Hepatocyte (in vitro differentiated cells): ENCODE measurements at regions not wholly inside any gene's neighbourhood (a gene's known extent, or its start where the extent isn't known, plus 50 kb on each side); places are given as distances from the start of the nearest gene placed in this dataset.

ENCODE experiments used
- DNase-seq: peaks from one replicate; pipeline ENCODE4 v3.0.0-alpha.2; 2016; ENCODE audit warnings: low spot score
- H2AFZ ChIP-seq: fragments of 200-600 bp; sonication (generic); 2 replicates; pipeline ENCODE4 v1.6.0; 2016; ENCODE audit warnings: antibody characterized with exemption, mild to moderate bottlenecking
- H3K27ac ChIP-seq: fragments of 200-600 bp; sonication (generic); 2 replicates; pipeline ENCODE4 v1.5.1; 2016; ENCODE audit warnings: mild to moderate bottlenecking
- H3K27me3 ChIP-seq: fragments of 200-600 bp; sonication (generic); 2 replicates; pipeline ENCODE4 v1.6.1; 2016
- H3K36me3 ChIP-seq: fragments of 200-600 bp; sonication (generic); replicated peaks from 2 replicates; pipeline ENCODE4 v1.5.1; 2016; ENCODE audit warnings: low read depth; ENCODE audit not compliant: insufficient read depth
- H3K4me1 ChIP-seq: fragments of 200-600 bp; sonication (generic); 2 replicates; pipeline ENCODE4 v1.5.1; 2016; ENCODE audit warnings: mild to moderate bottlenecking, moderate library complexity; ENCODE audit not compliant: insufficient read depth
- H3K4me2 ChIP-seq: fragments of 200-600 bp; sonication (generic); 2 replicates; pipeline ENCODE4 v1.6.0; 2016
- H3K4me3 ChIP-seq: fragments of 200-600 bp; sonication (generic); 2 replicates; pipeline ENCODE4 v1.5.1; 2016; ENCODE audit warnings: mild to moderate bottlenecking
- H3K79me2 ChIP-seq: fragments of 200-600 bp; sonication (generic); 2 replicates; pipeline ENCODE4 v1.6.0; 2017; ENCODE audit warnings: mild to moderate bottlenecking
- H3K9me2 ChIP-seq: fragments of 200-600 bp; sonication (generic); replicated peaks from 2 replicates; pipeline ENCODE4 v1.6.0; 2017; ENCODE audit warnings: mild to moderate bottlenecking; ENCODE audit not compliant: insufficient read depth
- H3K9me3 ChIP-seq: fragments of 200-600 bp; sonication (generic); 2 replicates; pipeline ENCODE4 v1.5.1; 2016; ENCODE audit warnings: low read depth, mild to moderate bottlenecking
- H4K20me1 ChIP-seq: fragments of 200-600 bp; sonication (generic); 2 replicates; pipeline ENCODE4 v1.6.0; 2016; ENCODE audit warnings: mild to moderate bottlenecking; ENCODE audit not compliant: insufficient read depth, poor library complexity, severe bottlenecking
- CTCF ChIP-seq: fragments of 200-600 bp; sonication (generic); IDR thresholded peaks from 2 replicates; pipeline ENCODE4 v1.5.1; 2016; ENCODE audit warnings: antibody characterized with exemption, mild to moderate bottlenecking; ENCODE audit not compliant: poor library complexity
- EZH2 ChIP-seq: fragments of 200-600 bp; sonication (generic); IDR thresholded peaks from 2 replicates; pipeline ENCODE4 v1.6.1; 2016; ENCODE audit warnings: antibody characterized with exemption, mild to moderate bottlenecking, borderline replicate concordance
- EZH2phosphoT487 ChIP-seq: fragments of 200-600 bp; sonication (generic); IDR thresholded peaks from one replicate; pipeline ENCODE4 v1.6.1; 2018; ENCODE audit warnings: antibody characterized with exemption, mild to moderate bottlenecking, low read depth, moderate library complexity; ENCODE audit not compliant: unreplicated experiment, severe bottlenecking
- WGBS: methylation state at CpG from one replicate; pipeline ENCODE4 v1.1.6; 2016; ENCODE audit warnings: low lambda C conversion rate; ENCODE audit errors: missing lambda C conversion rate; 5-methylcytosine and 5-hydroxymethylcytosine counted together

GRCh38 chr19:16024266-16025107, 51.8 kb upstream of the TPM4 start:
- TF ChIP-seq EZH2phosphoT487 (no peak), CTCF (no peak), EZH2 (no peak)
- 79% methylated on average over 18 of the region's 18 CpGs for WGBS
- H3K4me1 ChIP-seq, result no peaks in the 10 kb centered on the region
- H3K36me3 ChIP-seq, result no peaks in the 10 kb centered on the region
- no peak overlapping the region for H2AFZ ChIP-seq
- H3K4me3 ChIP-seq, result no peak overlapping the region
- no peak for DNase-seq
- no peaks in the 10 kb centered on the region for H3K9me3 ChIP-seq
- no peaks in the 10 kb centered on the region for H3K9me2 ChIP-seq
- no peaks in the 10 kb centered on the region for H3K79me2 ChIP-seq
- no peaks in the 10 kb centered on the region for H4K20me1 ChIP-seq
- no peaks in the 10 kb centered on the region for H3K27me3 ChIP-seq
- no peak overlapping the region for H3K27ac ChIP-seq
- H3K4me2 ChIP-seq, result no peak overlapping the region

GRCh38 chr19:16025108-16026101, 50.9 kb upstream of the TPM4 start:
- no peak overlapping the region for H2AFZ ChIP-seq
- no peak overlapping the region for H3K4me2 ChIP-seq
- DNase-seq, result peak; percentile 38
- H3K4me1 ChIP-seq, result no peaks in the 10 kb centered on the region
- no peaks in the 10 kb centered on the region for H3K36me3 ChIP-seq
- H3K9me3 ChIP-seq, result no peaks in the 10 kb centered on the region
- no peaks in the 10 kb centered on the region for H3K9me2 ChIP-seq
- 79% methylated on average over 20 of the region's 20 CpGs for WGBS
- no peaks in the 10 kb centered on the region for H3K27me3 ChIP-seq
- H3K27ac ChIP-seq, result no peak overlapping the region
- TF ChIP-seq CTCF (peak; percentile 24), EZH2phosphoT487 (no peak)
- no peak overlapping the region for H3K4me3 ChIP-seq
- no peaks in the 10 kb centered on the region for H4K20me1 ChIP-seq
- H3K79me2 ChIP-seq, result no peaks in the 10 kb centered on the region

GRCh38 chr19:16026131-16026530, 50.2 kb upstream of the TPM4 start:
- Histone ChIP-seq H3K4me3 (no peak overlapping the region), H3K79me2 (no peaks in the 10 kb centered on the region), H3K27ac (no peak overlapping the region), H3K4me1 (no peaks in the 10 kb centered on the region), H4K20me1 (no peaks in the 10 kb centered on the region), H2AFZ (no peak overlapping the region), H3K9me2 (no peaks in the 10 kb centered on the region), H3K27me3 (no peaks in the 10 kb centered on the region), H3K4me2 (no peak overlapping the region), H3K36me3 (no peaks in the 10 kb centered on the region), H3K9me3 (no peaks in the 10 kb centered on the region)
- WGBS, result 92% methylated on average over 19 of the region's 19 CpGs
- TF ChIP-seq EZH2phosphoT487 (no peak), CTCF (no peak), EZH2 (no peak)
- DNase-seq, result no peak
